ENCODE measurements at regions not wholly inside any gene's neighbourhood (a gene's known extent, or its start where the extent isn't known, plus 50 kb on each side); places are given as distances from the start of the nearest gene placed in this dataset.

DNA sequence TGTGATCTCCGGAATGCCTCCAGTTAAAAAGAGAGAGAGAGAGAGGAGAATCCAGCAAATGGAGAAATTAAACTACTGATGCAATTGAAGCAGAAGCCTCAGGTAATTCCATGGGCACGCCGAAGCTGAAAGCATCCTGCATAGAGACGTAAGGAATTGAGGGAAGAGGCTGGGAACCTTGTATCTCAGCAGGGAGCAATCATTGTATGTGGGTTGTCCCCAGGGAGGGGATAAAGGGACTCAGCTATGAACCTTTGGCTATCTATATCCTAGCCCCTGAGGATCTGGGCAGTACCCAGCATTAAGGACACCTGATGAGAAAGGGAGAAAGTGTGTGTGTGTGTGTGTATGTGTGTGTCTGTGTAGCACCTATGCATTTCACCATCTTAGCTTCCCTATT, 95.8 kb upstream of the ATXN7L3B start:
- no peak overlapping the region for H3K27ac Mint-ChIP-seq
- no peaks in the 10 kb centered on the region for H3K4me1 Mint-ChIP-seq (ENCODE audit: unreplicated experiment)
- no peaks in the 10 kb centered on the region for H3K36me3 Mint-ChIP-seq
- TF ChIP-seq, protein P1, sequence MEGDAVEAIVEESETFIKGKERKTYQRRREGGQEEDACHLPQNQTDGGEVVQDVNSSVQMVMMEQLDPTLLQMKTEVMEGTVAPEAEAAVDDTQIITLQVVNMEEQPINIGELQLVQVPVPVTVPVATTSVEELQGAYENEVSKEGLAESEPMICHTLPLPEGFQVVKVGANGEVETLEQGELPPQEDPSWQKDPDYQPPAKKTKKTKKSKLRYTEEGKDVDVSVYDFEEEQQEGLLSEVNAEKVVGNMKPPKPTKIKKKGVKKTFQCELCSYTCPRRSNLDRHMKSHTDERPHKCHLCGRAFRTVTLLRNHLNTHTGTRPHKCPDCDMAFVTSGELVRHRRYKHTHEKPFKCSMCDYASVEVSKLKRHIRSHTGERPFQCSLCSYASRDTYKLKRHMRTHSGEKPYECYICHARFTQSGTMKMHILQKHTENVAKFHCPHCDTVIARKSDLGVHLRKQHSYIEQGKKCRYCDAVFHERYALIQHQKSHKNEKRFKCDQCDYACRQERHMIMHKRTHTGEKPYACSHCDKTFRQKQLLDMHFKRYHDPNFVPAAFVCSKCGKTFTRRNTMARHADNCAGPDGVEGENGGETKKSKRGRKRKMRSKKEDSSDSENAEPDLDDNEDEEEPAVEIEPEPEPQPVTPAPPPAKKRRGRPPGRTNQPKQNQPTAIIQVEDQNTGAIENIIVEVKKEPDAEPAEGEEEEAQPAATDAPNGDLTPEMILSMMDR (conservative IDR thresholded peaks at IDR 0.05): no peak
- H3K4me3 Mint-ChIP-seq: no peak overlapping the region
- no peaks in the 10 kb centered on the region for H3K27me3 Mint-ChIP-seq
- no peak for DNase-seq (ENCODE audit: extremely low spot score, unreplicated experiment)
- no peaks in the 10 kb centered on the region for H3K9me3 Mint-ChIP-seq

DNA sequence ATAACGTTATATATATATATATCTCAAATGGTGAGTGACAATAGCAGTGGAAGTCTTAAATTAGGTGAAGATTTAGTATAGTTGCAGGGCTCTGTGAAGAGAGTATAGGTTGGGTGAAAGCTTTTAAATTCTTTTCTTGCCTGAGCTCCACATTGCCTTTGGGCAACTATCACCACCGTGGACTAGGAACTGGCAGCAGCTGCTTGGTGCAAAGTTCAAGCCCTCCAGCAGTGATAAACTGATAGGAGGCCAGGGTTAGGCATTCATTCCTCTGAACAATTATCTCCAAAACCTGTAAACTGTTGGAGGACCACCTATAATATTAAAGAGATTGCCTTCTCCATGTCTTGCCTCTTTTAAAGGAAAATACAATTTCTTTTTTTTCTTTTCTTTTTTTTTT, 91.2 kb upstream of the ATXN7L3B start:
- TF ChIP-seq, protein P1 (conservative IDR thresholded peaks at IDR 0.05): no peak
- Mint-ChIP-seq H3K9me3 (no peaks in the 10 kb centered on the region), H3K27ac (no peak overlapping the region), H3K4me3 (no peak overlapping the region), H3K4me1 (ENCODE audit: unreplicated experiment) (no peaks in the 10 kb centered on the region), H3K27me3 (no peaks in the 10 kb centered on the region), H3K36me3 (no peaks in the 10 kb centered on the region)
- DNase-seq (ENCODE audit: extremely low spot score, unreplicated experiment): no peak

DNA sequence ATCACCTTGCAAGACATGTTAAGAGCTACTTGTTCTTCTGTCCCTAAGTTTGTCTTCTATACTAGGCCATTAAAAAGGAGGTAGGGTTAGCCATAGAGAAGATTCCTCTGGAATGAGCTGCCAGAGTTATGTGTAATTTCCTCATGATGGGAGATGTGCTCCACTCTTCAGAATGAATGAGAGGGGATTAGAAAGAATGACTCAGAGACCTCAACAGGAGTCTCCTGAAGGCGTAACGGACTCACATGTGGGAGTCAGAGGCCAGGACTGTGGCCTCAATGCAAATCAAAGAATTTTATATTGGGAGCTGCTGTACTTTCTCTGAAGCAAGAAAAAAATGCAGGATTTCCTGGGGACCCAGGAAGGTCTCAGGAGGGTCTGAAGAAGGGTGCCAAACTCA, 87.8 kb upstream of the ATXN7L3B start:
- no peak for DNase-seq (ENCODE audit: extremely low spot score, unreplicated experiment)
- Mint-ChIP-seq H3K9me3 (no peaks in the 10 kb centered on the region), H3K36me3 (no peaks in the 10 kb centered on the region), H3K27ac (no peak overlapping the region), H3K4me1 (ENCODE audit: unreplicated experiment) (no peaks in the 10 kb centered on the region), H3K27me3 (no peaks in the 10 kb centered on the region), H3K4me3 (no peak overlapping the region)
- TF ChIP-seq, protein P1 (conservative IDR thresholded peaks at IDR 0.05): no peak

DNA sequence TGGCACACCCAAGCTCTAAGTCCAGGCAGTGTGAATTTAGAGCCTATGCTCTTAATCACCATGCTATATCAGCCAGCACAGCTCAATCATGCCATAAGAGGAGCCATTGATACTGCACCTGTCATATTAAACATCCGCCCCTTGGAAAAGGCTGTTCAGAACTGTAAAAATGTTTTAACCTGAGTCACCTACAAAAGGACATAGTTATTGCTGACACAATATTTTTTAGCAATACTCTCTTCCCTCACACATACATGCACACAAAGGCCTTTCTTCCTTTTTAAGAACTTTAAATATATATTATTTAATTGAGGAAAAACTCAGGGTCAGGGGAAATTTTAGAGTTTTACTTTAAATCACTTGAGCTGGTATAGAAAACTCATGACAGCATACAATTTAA, 83.5 kb upstream of the ATXN7L3B start:
- Mint-ChIP-seq H3K4me1 (ENCODE audit: unreplicated experiment) (no peaks in the 10 kb centered on the region), H3K36me3 (no peaks in the 10 kb centered on the region), H3K9me3 (no peaks in the 10 kb centered on the region), H3K4me3 (no peak overlapping the region), H3K27me3 (no peaks in the 10 kb centered on the region), H3K27ac (no peak overlapping the region)
- TF ChIP-seq, protein P1 (conservative IDR thresholded peaks at IDR 0.05): no peak
- no peak for DNase-seq (ENCODE audit: extremely low spot score, unreplicated experiment)

DNA sequence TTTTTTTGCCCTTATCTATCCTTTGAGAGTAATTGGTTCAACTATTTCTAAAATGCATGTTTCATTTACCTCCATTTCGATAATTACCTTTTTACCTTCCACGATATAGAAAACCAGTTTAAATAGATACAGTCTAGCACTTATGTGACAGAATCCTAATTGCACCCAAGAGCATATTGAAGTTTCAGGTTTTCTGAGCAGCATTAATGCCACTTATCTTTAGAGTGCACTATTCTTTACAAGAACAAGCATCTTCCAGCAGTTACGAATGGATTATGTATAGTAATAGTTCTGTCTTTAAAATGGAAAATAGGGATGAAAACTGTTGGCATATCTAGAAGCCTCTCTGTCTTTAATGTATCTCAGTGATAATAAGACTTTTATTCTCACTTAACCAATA, 82.2 kb upstream of the ATXN7L3B start:
- Mint-ChIP-seq H3K36me3 (no peaks in the 10 kb centered on the region), H3K9me3 (no peaks in the 10 kb centered on the region), H3K27me3 (no peaks in the 10 kb centered on the region), H3K4me3 (no peak overlapping the region), H3K4me1 (ENCODE audit: unreplicated experiment) (no peaks in the 10 kb centered on the region), H3K27ac (no peak overlapping the region)
- DNase-seq (ENCODE audit: extremely low spot score, unreplicated experiment): no peak
- TF ChIP-seq, protein P1 (conservative IDR thresholded peaks at IDR 0.05): no peak

DNA sequence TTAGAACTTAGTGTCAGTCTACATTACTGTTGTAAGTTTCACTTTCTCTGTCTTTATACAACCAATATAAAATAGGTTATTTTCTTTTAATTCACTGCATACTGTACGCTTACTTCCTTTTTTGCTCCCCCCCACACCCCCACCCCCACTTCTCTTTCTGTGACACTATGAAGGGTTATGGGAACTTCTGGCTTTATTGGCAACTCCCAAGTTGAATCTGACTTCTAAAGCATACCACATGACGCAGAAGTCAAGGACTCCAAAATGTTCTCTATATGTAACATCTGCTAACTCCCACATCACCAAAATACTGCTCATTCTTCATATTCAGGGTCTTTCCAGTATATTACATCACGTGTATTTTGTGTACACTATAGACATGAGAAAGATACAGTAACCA, 81.2 kb upstream of the ATXN7L3B start:
- no peak for DNase-seq (ENCODE audit: extremely low spot score, unreplicated experiment)
- Mint-ChIP-seq H3K36me3 (no peaks in the 10 kb centered on the region), H3K4me3 (no peak overlapping the region), H3K9me3 (no peaks in the 10 kb centered on the region), H3K4me1 (ENCODE audit: unreplicated experiment) (no peaks in the 10 kb centered on the region), H3K27me3 (no peaks in the 10 kb centered on the region), H3K27ac (no peak overlapping the region)
- TF ChIP-seq, protein P1 (conservative IDR thresholded peaks at IDR 0.05): no peak

Measured in type B pancreatic cell (in vitro differentiated cells).